Heart right ventricle (tissue), 16 donors: ENCODE measurements at regions not wholly inside any gene's neighbourhood (a gene's known extent, or its start where the extent isn't known, plus 50 kb on each side); places are given as distances from the start of the nearest gene placed in this dataset.

Experiments
- ATAC-seq, 8 donors: fragments of 200-7000 bp; cut with Tn5 transposase; one replicate each; pipeline ENCODE4 v1.9.1; 2020; ENCODE audit warnings: mild to moderate bottlenecking in 8 of 8, moderate library complexity in 8 of 8, moderate number of reproducible peaks in 1 of 8
- DNase-seq, 2 donors: peaks; one replicate each; pipeline ENCODE4 v3.0.0-alpha.2; 2020
- H3K27ac ChIP-seq, 10 donors: fragments of 200-600 bp; sonication (generic) in 2 of 10; one replicate each; pipeline versions ENCODE4 v1.5.0 to v1.8.0; 2020 to 2022; ENCODE audit warnings: mild to moderate bottlenecking in 3 of 10
- H3K27me3 ChIP-seq, 7 donors: fragments of 200-600 bp; one replicate each; pipeline ENCODE4 v1.8.0; 2021 to 2022; ENCODE audit warnings: mild to moderate bottlenecking in 2 of 7
- H3K36me3 ChIP-seq, 9 donors: fragments of 200-600 bp; sonication (generic) in 1 of 9; one replicate each; pipeline versions ENCODE4 v1.5.0 to v1.8.0; 2020 to 2022; ENCODE audit warnings: mild to moderate bottlenecking in 2 of 9
- H3K4me1 ChIP-seq, 9 donors: fragments of 200-600 bp; sonication (generic) in 1 of 9; one replicate each; pipeline versions ENCODE4 v1.5.0 to v1.8.0; 2020 to 2022; ENCODE audit warnings: mild to moderate bottlenecking in 4 of 9
- H3K4me3 ChIP-seq, 10 donors: fragments of 200-600 bp; sonication (generic) in 2 of 10; one replicate each; pipeline versions ENCODE4 v1.5.0 to v1.8.0; 2020 to 2022; ENCODE audit warnings: mild to moderate bottlenecking in 7 of 10, moderate library complexity in 2 of 10
- H3K9me3 ChIP-seq, 11 donors: fragments of 200-600 bp in 10 of 11; sonication (generic) in 2 of 11; one replicate each; pipeline versions ENCODE4 v1.5.0 to v1.8.0; 2013 to 2022; ENCODE audit warnings: mild to moderate bottlenecking in 2 of 11, control low read depth in 1 of 11, moderate library complexity in 1 of 11
- CTCF ChIP-seq, 9 donors: fragments of 200-600 bp; sonication (generic) in 2 of 9; IDR thresholded peaks; one replicate each; pipeline versions ENCODE4 v1.5.0 to v1.8.0; 2021 to 2022; ENCODE audit warnings: antibody characterized with exemption in 9 of 9, mild to moderate bottlenecking in 5 of 9, moderate library complexity in 1 of 9
- WGBS, 2 donors: extraction: QIAGEN DNeasy Blood & Tissue Kit; methylation state at CpG; one replicate each; pipeline ENCODE4 v1.1.7; 2013; ENCODE audit warnings: inconsistent platforms in 1 of 2; 5-methylcytosine and 5-hydroxymethylcytosine counted together
- intact Hi-C, 10 donors: fragments of 100-400 bp; cut with DNase I; formaldehyde crosslinking; loops; one replicate each; pipeline versions ENCODE4 v1.11.1 to v1.14.2; 2022
- donor health status: Arrhythmogenic right ventricular cardiomyopathy.
- donor health status: ischemic (EF 13 %, LVEDD 7.1; RV severe dilation, severe dysfunction).
- donor health status: healthy with polysubstance abuse.
- donor health status: DM: no; HTN: yes; CAD: no.
- donor health status: DM: no; HTN: no; CAD: no.
- donor health status: ischemic (EF 25% LVEDD 6.9; RV normal size, moderate dysfunction).
- donor health status: ischemic (EF 25% LVEDD 5.7; RV mildly dilated, moderate dysfunction).
- donor health status: healthy.
- donor health status: DM: yes; HTN: yes; CAD: no.
- donor health status: Ischemic cardiomyopathy.
- donor health status: ischemic (EF 35%, LVEDD 5.7; RV mildly dilated, moderate dysfunction).
- donor health status: nonischemic (EF 11% LVEDD 7.7; RV severe dilation, severe dysfunction).
- donor health status: DM: yes; HTN: yes; CAD: no.
- donor health status: PGD.
- donor health status: ischemic (EF 29% LVEDD 5.4; RV normal size, mild dysfunction).
- donor health status: nonischemic (EF 23%, LVEDD 6.1; RV moderate dilation, normal function).

DNA sequence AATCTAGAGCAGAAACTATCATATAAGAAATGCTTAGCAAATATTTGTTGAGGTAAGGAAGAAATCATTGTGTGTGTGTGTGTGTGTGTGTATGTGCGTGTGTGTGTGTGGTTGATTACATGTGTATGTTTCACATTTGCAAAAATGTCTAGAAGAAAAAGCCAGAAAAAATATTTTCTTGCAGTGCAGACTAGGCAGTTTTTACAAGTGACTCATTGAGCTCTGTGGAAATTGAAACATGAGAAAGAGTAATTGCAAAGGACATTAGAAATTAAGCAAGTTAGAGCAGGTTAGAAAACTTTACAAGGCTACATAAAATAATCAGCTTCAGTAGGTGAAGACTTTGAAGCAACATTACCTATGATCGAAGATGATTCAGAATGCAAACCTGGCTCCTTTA lies 669.0 kb upstream of the EYS start:
- H3K4me1 ChIP-seq, result no peaks in the 10 kb centered on the region
- intact Hi-C loops, result no loop called here
- no peak overlapping the region for H3K4me3 ChIP-seq
- ATAC-seq (no peak), DNase-seq (no peak)
- peaks cover 0 to 10% (median 0%) of the 10 kb centered on the region in 11 donors for H3K9me3 ChIP-seq
- WGBS, 2 donors, result 89 to 90% methylated on average over 2 of the region's 2 CpGs
- no peaks in the 10 kb centered on the region for H3K36me3 ChIP-seq
- TF ChIP-seq CTCF (IDR thresholded peaks at IDR 0.05), result no peak
- H3K27me3 ChIP-seq, result no peaks in the 10 kb centered on the region
- H3K27ac ChIP-seq, result no peak overlapping the region

DNA sequence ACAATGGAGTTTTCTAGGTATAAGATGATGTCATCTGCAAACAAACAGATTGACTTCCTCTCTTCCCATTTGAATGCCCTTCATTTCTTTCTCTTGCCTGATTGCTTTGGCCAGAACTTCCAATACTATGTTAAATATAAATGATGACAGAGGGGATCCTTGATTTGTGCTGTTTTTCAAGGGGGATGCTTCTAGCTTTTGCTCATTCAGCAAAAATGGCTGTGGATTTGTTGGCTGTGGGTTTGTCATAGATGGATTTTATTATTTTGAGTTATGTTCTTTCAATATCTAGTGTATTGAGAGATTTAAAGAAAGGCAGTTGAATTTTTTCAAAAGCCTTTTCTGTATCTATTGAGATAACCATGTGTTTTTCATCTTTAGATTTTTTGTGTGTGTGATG lies 662.4 kb upstream of the EYS start:
- ATAC-seq, result no peak
- peaks cover 0 to 21% (median 0%) of the 10 kb centered on the region in 11 donors for H3K9me3 ChIP-seq
- no peak overlapping the region for H3K4me3 ChIP-seq
- no peaks in the 10 kb centered on the region for H3K27me3 ChIP-seq
- no peaks in the 10 kb centered on the region for H3K4me1 ChIP-seq
- TF ChIP-seq CTCF (IDR thresholded peaks at IDR 0.05), result no peak
- intact Hi-C loops, result no loop called here
- no peak overlapping the region for H3K27ac ChIP-seq
- no peaks in the 10 kb centered on the region for H3K36me3 ChIP-seq
- no peak for DNase-seq

DNA sequence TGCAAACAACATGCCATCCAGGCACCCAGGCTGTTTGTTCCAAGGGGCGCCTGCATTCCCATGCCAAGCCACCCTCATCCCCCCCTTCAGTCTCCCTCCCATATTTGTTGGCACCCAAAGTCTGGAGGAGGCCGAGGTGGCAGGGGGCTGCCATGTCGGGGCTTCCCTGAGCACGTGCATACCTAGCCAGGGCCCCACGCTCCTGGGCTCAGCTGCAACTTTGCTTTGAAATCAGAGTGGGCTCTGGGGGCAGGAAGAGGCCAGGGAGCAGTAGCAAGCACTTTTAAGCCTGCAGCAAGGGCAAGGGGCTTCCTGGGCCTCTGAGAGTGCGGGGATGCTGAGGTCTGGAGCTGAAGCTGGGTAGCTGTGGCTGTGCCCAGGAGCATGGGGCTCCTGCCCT lies 655.9 kb upstream of the EYS start:
- Histone ChIP-seq H3K4me3 (no peak overlapping the region), H3K36me3 (no peaks in the 10 kb centered on the region), H3K4me1 (no peaks in the 10 kb centered on the region), H3K27me3 (no peaks in the 10 kb centered on the region), H3K9me3 (no peaks in the 10 kb centered on the region), H3K27ac (no peak overlapping the region)
- no peak for DNase-seq
- TF ChIP-seq CTCF (IDR thresholded peaks at IDR 0.05), result no peak
- intact Hi-C loops, result no loop called here
- WGBS, 2 donors, result 84 to 91% methylated on average over 6 of the region's 6 CpGs
- ATAC-seq, result no peak

DNA sequence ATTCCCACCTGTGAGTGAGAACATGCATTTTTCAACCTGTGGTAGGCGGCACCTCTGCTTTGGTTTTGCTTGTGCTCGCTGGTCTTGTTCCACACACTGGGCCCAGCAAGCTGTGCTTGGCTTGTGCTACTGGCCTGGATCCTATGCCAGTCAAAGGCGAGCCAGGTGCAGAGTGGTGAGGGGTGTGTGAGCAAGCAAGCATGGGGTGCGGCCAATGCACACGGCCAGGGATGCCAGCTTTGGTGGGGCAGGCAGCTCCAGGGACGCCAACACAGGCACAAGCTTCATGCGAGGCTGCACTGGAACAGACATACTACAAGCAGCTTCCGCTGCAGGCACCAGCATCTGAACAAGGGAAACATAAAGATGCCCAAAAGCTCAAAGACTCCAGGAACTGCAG lies 654.9 kb upstream of the EYS start:
- intact Hi-C loops, result no loop called here
- TF ChIP-seq CTCF (IDR thresholded peaks at IDR 0.05), result no peak
- Histone ChIP-seq H3K36me3 (no peaks in the 10 kb centered on the region), H3K27ac (no peak overlapping the region), H3K27me3 (no peaks in the 10 kb centered on the region), H3K9me3 (no peaks in the 10 kb centered on the region), H3K4me3 (no peak overlapping the region), H3K4me1 (no peaks in the 10 kb centered on the region)
- ATAC-seq (no peak), DNase-seq (no peak)
- WGBS, 2 donors, result 88 to 94% methylated on average over 8 of the region's 8 CpGs

DNA sequence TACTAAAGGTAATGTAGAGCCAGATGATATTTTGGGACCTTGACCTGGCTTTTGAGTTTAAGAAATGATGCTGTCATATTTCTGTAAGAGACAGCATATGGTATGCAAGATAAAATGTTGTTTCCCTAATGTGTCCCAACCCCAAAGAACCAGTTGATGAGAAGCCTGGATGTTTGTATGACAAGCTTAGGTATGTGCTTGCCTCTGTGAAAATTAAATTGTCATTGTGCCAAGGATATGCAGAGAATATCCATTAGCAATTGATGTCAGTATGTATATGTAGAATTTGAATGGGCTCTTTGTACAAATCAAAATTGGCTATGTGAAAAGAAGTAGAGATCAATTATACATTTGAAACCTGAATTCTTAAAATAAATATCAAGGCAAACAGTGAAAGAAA lies 650.8 kb upstream of the EYS start:
- Histone ChIP-seq H3K4me3 (no peak overlapping the region), H3K9me3 (no peaks in the 10 kb centered on the region), H3K36me3 (no peaks in the 10 kb centered on the region), H3K27me3 (no peaks in the 10 kb centered on the region), H3K4me1 (no peaks in the 10 kb centered on the region), H3K27ac (no peak overlapping the region)
- TF ChIP-seq CTCF (IDR thresholded peaks at IDR 0.05), result no peak
- ATAC-seq (no peak), DNase-seq (no peak)
- intact Hi-C loops, result no loop called here
